Activated CD4-positive, alpha-beta T cell treated with anti-CD3 and anti-CD28 coated beads, Interleukin-2, amount 50 U/mL, for 16 hours (primary cell): ENCODE measurements at regions not wholly inside any gene's neighbourhood (a gene's known extent, or its start where the extent isn't known, plus 50 kb on each side); places are given as distances from the start of the nearest gene placed in this dataset.
"Not testable (repeated sequence)": the region's sequence is repeated elsewhere in the genome, so short reads cannot be mapped to it uniquely, and the experiment has no call there.

ENCODE experiments used
- DNase-seq: peaks from one replicate; pipeline ENCODE4 v3.0.0-alpha.2; 2020

DNA sequence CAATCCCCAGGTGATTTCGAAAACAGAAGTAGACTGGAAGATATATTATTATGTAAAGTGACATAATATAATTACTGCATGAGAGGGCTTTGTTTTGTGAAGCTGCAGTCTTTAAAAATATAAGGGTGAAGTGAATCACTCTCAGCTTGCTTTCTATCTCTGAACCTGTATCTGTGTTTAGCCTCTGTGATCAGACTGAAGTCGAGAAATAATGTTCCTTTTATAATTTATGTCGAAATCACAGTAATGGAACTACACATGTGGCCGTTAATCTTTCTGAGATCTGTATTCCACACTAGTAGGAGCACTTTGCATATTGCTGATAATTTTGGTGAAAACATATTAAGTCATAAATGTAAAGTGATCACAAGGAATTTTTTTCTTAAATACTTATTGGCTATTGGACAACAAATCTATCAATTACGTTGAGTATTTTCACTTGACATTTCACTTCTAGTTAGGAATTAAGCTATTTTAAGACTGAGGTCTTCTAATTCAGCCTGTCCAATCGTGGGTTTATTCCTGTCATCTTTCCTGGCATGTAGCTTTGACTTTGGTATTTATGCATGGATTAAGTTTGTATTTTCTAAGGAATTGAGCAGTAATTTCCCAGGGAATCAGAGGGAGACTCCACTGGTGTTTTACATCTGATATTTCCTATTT, 268.2 kb upstream of the POT1 start:
- DNase-seq, result no peak

- no peak for DNase-seq
These were observed 265.5 kb upstream of the POT1 start for GRCh38 chr7:125195156-125195555.

- DNase-seq, result no peak
These were observed 263.6 kb upstream of the POT1 start for GRCh38 chr7:125193263-125193662.

DNA sequence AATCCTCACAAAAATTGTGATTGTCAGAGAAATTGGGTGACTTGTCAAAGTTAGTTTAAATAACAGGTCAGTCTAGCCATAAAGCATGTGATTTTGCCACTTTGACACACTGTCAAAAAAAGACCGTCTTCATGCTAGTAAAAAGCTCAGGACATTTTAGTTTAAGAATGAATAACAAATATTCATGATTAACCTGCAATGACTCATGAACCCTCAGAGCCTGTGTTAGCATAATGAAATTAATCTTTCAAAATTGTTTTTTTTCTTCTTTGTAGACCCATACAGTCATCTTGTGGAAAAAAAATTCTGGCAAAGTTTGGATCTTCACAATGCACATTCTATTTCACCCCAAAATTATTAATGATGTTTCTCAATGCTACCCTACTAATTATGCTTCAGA, 255.2 kb upstream of the POT1 start:
- DNase-seq, result no peak

DNA sequence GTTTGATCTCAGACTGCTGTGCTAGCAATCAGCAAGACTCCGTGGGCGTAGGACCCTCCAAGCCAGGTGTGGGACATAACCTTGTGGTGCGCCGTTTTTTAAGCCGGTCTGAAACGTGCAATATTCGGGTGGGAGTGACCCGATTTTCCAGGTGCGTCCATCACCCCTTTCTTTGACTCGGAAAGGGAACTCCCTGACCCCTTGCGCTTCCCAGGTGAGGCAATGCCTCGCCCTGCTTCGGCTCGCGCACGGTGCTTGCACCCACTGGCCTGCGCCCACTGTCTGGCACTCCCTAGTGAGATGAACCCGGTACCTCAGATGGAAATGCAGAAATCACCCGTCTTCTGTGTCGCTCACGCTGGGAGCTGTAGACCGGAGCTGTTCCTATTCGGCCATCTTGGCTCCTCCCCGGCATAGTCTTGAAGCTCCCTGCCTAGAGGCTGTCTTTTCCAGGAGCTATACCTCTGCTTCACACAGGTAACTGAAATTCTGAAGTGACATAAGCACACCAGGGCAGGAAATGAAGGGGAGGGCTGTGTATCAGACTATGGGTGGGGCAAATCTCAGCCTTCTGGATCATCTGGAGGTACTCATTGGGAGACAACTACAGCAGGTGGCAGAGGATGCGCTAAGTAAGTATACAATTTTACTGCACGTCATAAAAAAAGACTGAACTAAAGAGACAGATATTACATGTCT, 252.1 kb upstream of the POT1 start:
- DNase-seq, result not testable (repeated sequence)

- DNase-seq, result no peak
These were observed 243.9 kb upstream of the POT1 start for GRCh38 chr7:125173571-125173970.

DNA sequence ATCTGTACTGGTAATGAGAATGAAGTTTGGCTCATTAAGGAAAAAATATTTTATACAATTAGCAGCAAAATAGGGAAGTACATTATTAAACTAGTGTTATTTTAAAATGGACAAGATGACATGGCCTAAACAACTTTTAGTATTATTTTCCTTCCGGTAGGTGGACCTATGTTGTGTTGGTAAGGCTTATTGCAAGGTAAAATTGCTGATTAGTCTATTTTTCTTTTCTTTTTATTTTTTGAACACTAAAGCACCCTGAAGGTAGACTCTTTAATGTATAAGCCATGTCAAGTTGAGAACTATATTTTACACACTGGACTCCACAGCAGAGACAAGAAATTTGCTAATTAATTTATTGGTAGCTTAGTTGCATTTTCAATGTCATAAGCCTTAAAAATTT, 239.5 kb upstream of the POT1 start:
- no peak for DNase-seq

GRCh38 chr7:125154930-125155329, 225.3 kb upstream of the POT1 start:
- DNase-seq, result no peak

DNA sequence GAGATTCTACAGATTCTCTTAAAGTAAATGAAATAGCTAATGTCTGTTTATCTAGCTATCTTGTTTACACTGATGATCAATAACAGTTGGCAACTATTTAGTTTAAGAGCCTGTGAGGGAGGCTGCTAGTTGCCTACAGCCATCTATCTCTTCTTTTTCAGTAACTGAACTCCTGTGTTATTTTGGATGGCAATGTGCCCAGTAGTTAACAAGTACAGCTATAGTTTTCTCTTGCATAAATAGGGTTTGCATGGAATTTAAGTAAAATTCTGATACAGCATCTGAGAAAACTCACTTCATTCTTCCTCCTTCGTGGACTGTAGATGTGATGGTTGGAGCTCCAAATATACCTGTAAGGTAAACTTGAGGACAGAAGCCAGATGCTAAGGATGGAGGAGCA, 219.5 kb upstream of the POT1 start:
- DNase-seq, result no peak

DNA sequence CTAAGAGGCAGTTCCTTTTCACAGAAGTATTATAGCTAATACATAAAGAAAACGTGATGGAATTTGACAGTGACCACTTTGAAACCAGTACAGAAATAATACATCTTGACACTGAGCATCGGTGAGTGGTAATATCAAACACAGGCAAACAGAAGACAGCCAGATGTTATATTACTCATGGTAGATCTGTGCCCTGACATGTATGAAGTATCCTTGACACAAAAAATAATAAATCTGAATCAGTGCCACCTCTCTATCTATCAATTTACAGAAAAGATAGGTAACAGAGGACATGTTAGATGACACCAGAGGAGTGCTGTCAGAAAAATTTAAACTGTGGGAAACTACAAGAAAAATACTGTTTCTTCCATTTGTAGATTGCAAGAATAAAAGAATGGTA, 217.4 kb upstream of the POT1 start:
- DNase-seq, result no peak

DNA sequence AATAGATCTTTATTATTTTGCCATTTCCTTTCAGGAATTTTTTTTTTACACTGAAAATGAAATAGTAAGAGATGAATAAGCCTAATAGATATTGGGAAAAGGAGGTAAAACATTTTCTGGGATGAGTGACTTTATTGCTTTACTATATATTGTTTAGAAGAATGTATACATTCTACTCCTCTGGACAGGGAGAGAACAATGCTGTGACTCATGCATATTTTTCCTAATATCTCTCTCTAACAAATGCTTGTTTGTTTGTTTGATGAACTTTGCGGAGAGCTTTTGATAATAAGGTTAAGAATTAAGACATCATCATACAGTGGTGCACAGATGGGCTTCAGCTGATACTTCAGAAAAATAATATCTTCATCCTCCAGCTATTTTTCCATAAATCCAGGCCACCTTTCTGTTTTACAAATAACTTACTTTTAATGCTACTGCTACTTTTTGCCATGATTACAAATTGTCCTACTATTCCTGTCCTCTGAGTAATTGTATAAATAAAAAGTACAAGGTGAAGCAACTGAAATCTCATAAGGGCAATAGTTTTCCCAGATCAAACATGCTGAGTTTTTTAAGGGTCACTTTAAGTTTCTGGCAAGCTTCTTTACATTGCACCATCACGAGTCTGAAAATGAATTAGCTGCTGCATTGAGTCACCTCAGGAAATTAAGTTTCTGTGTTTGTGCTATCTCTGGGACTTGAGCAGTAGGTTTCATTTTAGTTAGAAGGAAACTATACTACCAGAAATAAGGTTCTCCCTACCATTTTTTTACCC, 207.3 kb upstream of the POT1 start:
- no peak for DNase-seq

- no peak for DNase-seq
These were observed 206.7 kb upstream of the POT1 start for GRCh38 chr7:125136341-125136740.

GRCh38 chr7:125130173-125130572, 200.5 kb upstream of the POT1 start:
- DNase-seq, result no peak

DNA sequence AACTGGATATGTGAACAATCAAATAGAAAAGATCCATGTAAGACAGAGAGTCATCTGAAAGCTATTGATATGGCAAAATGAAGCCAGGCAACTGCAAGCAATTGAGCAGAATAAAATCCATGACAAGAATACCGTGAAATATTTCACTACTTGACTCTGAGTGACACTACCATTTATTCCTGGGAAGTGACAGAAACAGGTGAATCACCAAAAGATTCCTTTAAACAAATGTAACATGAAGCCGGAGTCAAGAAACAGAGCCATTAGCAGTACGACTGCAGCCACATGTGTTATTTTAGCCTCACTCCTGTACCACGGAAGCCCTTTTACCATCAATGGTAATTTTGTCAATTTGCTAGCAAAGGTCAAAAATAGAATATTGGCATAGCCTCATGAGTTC, 197.7 kb upstream of the POT1 start:
- no peak for DNase-seq

DNA sequence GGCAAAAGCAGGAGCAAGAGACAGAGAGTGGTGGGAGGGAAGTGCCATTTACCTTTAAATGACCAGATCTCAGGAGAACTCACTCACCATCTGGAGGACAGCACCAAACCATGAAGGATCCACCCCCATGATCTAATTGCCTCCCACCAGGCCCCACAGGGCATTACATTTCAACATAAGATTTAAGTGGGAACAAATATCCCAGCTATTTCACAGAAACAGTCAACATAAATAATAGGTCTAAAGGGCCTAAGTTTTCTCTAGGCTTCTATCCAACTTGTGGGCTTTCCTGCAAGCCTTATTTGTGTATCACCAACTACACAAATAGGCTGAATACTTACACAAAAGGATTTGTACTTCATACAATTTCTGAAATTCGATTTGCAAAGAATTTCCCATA, 196.8 kb upstream of the POT1 start:
- no peak for DNase-seq

GRCh38 chr7:125125315-125125714, 195.7 kb upstream of the POT1 start:
- no peak for DNase-seq

- DNase-seq, result no peak
These were observed 192.5 kb upstream of the POT1 start for GRCh38 chr7:125122173-125122572.

- DNase-seq, result no peak
These were observed 190.0 kb upstream of the POT1 start for GRCh38 chr7:125119559-125120115.

DNA sequence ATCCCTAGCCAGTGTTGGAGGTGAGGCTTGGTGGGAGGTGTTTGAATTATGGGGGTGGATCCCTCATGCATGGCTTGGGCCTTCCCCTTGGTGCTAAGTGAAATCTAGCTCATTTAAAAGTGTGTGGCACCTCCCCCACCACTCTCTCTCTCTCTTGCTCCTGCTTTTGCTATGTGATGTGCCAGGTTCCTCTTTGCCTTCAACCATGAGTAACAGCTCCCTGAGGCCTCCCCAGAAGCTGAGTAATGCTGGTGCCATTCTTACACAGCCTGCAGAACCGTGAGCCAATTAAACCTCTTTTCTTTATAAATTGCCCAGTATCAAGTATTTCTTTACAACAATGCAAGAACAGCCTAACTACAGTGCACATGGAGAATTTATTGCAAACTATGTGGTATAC, 188.8 kb upstream of the POT1 start:
- no peak for DNase-seq

GRCh38 chr7:125112850-125113249, 183.2 kb upstream of the POT1 start:
- DNase-seq, result no peak

GRCh38 chr7:125099519-125099918, 169.9 kb upstream of the POT1 start:
- DNase-seq, result no peak

DNA sequence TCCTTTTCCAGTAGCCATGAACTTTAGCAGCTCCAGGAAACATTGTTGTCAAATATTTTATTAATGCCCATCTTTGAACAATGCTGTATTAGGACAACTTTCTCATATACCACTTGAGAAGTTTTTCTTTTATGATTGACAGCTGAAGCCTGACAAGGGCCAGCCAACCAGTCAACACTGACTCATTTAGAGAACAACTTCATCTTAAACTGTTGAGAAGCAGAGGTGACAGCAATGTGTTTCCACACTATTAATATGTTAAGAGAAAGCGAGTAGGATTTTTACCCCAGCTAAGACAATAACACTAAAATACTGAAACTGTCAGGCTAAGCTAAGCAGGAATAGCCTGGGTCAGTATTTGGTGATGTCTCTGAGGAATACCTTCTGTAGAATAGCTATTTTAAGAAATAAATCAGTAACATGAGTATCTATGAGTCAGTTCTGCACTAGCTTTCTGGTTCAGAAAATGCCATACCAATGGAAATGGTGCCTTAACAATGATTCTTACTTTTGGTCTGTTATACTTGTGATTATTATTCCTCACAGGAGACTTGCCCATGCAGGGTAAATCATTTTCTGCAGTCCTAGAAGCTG, 168.8 kb upstream of the POT1 start:
- DNase-seq, result no peak

GRCh38 chr7:125090596-125090995, 161.0 kb upstream of the POT1 start:
- DNase-seq, result no peak
